Stimulated activated CD8-positive, alpha-beta memory T cell treated with anti-CD3 and anti-CD28 coated beads, Interleukin-4, amount 100 ng/mL, for 4 hours (primary cell): ENCODE measurements at regions not wholly inside any gene's neighbourhood (a gene's known extent, or its start where the extent isn't known, plus 50 kb on each side); places are given as distances from the start of the nearest gene placed in this dataset.
"Not testable (repeated sequence)": the region's sequence is repeated elsewhere in the genome, so short reads cannot be mapped to it uniquely, and the experiment has no call there.

Experiments used
- DNase-seq, 2 donors: peaks; one replicate each; pipeline ENCODE4 v3.0.0-alpha.2; 2020; ENCODE audit warnings: low read depth in 2 of 2, low spot score in 1 of 2

DNA sequence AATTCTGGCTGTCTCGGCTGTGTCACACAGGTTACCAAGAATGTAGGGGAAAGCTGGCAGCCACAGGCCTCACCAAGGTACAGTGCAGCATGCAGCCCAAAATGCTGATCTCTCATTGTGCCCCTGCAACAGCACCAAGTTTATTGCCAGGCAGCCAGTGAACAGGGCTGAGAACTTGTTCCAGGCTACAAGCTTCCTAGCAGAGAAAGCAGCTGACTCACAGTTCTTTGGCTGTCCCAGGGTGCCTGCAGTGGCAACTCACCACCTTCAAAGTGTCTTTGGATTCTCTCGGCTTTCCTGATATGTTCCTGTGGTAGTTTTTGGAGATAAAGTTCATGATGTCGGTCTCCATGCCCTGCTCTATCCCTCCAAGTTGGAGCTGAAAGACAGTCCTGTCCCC, 719.1 kb upstream of the ANO3 start:
- no peak for DNase-seq

DNA sequence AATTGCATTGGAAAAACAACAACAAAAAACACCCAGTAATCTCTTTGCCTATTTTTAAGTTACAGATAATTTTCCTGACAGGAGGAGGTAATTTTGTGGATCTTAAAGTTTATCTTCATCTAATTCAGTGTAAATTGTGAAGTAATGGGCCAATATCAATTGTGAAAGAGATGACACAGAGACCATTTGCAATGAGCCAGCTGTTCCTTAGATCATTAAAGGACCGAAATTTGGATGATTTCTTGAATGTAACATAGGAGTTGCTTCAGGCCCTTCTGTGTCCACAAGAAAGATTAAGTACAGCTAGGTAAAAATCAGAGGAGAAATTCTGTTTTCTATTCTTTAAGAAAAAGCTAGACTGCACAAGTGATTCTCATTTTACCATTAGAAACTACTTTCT, 718.5 kb upstream of the ANO3 start:
- no peak for DNase-seq

DNA sequence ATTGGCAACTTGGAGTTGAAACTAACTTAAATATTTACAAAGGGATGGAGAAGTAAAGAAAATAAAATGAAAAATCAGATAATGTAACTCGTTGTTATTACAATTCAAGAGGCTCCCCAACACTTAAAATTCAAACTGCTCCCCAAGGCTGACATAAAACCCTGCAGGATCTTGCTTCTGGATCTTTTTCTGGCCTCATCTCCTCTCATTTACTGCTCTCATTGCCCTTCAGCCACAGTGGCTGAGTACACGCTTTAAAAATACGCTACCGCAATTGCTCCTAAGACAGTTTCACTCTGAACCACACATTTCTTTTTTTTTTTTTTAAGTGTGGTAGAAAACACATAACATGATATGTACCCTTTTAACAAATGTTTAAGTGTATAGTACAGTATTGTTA, 718.1 kb upstream of the ANO3 start:
- no peak for DNase-seq

DNA sequence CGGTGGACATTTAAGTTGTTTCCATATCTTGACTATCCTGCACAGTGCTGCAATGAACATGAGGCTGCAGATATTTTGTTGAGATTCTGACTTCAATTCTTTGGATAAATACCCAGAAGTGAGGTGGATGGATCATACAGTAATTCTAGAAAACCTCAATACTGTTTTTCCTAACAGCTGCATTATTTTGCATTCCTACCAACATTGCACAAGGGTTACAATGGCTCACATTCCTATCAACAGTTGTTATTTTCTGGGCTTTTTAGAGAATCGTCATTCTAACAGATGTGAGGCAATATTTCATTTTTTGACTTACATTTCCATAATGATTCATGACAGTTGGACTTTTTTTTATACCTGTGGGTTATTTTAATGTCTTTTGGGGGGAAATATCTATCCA, 716.9 kb upstream of the ANO3 start:
- no peak for DNase-seq

DNA sequence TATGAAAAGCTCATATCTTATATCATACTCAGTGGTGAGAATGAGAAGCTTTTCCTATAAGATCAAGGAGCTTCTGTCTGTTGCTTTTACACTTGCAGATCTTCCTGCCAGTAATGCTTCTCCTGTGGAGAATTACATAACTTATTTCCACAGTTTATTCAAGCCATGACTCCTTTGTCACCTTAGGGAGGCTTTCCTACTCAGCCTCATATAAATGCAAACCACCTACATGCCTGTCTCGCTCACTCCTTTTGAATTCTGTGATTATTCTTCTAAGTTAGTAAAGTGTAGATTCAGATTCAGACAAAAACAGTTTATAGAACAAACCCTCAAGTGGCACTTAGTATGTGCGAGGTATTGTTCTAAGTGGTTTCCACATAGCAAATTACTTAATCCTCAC, 716.1 kb upstream of the ANO3 start:
- DNase-seq: no peak

DNA sequence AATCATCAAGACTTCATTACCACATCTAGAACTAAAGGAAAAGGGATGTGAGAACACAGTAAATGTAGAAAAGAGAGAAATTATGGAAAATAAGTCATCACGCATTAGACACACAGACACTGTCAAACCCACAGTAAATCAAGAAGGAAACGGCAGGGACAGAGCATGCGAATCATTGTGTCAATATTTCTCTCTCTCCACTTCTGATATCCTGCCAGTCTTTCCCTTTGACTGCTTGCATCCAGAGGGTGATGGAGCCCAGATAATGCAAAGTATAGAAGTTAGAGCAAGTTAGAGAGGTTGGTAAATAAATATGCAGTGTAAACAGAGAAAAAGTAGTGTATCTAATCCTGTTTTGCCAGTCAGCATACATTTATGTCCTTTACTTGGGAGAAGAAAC, 706.8 kb upstream of the ANO3 start:
- no peak for DNase-seq

DNA sequence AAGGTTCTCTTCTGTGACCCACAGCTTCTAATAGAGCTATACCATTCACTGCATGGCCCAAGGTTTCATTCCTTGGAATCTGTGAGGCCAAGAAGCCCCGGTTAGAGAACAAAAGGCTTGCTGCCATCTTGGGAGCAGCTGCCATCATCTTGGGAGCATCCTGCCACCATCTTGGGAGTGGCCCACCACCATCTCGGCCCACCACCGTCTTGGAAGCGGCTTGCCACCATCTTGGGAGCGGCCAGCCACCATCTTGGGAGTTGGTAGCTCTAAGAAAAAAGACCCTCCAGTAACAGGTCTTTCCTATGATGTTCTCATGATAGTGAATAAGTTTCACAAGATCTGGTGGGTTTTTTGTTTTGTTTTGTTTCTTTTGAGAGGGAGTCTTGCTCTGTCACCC, 703.9 kb upstream of the ANO3 start:
- no peak for DNase-seq

DNA sequence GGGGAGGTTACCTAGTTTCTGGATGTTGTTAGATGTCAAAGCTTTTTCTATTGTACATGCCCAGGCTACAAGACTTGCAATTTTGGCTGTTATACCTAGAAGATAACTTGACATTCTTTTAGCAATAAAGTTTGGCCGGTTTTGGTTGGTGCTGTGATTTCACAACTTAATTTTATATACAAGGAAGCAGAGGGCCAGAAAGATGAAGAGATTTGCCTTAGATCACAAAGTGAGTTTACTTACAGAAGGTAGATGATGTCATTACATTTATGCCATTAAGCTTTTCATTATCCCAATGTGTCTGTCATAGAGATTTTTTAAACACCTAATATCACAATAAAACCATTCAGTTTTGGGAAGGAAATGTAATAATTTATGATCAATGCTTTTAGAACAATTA, 698.7 kb upstream of the ANO3 start:
- no peak for DNase-seq

DNA sequence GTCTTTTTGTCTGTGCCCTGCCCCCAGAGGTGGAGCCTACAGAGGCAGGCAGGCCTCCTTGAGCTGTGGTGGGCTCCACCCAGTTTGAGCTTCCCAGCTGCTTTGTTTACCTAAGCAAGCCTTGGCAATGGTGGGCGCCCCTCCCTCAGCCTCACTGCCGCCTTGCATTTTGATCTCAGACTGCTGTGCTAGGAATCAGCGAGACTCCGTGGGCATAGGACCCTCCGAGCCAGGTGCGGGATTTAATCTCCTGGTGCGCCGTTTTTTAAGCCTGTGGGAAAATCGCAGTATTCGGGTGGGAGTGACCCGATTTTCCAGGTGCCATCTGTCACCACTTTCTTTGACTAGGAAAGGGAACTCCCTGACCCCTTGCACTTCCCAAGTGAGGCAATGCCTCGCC, 682.7 kb upstream of the ANO3 start:
- not testable (repeated sequence) for DNase-seq

DNA sequence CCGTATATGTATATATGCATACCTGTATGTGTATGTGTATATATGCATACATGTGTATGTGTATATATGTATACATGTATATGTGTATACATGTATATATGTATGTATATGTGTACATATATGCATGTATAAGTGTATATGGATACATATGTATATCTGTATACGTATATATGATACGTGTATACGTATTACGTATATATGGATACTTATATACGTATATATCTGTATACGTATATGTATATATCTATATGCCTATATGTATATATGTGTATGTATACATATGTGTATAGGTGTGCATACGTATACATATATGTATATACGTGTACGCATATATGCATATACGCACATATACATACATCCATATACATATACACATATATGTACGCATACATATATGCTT, 681.6 kb upstream of the ANO3 start:
- DNase-seq: no peak

DNA sequence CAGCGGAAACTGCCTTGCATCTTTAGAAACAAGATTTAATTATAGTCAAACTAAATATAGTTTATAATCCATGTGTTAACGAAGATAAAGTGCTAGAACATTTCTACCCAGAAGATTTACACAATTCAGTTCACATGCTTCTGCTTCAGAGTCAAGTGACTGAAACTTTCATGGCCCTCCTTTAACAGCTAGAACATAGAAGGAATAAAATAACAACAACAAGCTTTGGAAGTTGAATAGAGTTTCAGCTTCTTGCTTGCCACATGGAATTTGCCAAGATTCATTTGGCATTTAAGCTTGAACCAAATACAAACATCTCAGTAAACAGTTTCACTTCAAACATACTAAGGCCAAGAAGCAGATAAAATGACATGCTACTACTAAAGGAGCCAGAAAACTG, 676.3 kb upstream of the ANO3 start:
- DNase-seq: no peak

DNA sequence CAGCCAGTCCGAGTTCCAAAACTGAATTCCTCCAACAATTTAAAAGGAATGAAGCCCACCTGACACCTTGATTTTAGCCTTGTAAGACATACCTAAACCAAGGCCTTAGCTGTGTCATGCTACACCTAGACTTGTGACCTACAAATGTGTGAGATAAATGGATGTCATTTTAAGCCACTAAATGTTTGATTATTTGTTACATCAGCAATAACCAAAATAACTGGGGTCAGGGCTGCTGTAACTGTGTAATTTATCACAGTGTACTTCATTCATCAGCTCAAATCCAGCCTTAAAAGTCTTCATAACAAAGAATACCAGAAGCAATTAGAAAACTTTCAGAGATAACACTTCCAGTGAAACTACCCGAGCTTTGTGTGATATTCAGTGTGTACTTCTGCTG, 673.0 kb upstream of the ANO3 start:
- no peak for DNase-seq

DNA sequence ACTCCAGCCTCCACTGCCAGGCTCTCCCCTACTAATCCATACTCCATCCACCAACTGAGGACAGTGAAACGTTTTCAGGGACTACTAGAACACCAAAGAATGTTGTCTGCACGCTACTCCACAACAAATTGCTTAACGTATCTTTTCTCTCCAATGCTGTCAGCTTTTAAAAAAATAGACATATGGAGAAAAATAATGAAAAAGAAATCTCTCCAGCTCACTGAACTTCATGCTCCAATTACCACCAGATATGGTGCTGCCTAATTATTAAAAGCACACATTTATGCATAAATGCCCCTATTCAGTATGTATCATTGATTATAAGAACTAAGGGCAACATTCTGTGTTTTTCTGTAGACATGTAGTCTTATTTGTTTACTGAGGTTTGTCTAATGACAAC, 672.2 kb upstream of the ANO3 start:
- DNase-seq: no peak

DNA sequence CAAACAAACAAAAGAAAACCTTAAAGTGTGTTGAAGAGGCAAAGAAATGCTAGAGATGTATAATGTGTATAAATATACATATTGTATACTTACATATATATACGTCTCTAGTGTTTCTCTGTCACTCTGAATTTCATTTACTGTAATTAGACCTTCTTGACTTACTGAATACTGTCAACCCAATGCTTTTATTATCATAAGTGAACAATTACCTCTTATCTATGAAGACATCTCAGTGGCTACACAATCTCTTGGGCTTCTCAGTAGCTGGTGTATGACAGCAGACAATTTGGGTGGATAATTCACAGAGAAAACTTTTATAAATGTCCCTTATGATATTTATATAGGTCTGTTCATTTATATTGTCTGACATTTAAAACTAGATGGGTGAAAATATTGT, 664.1 kb upstream of the ANO3 start:
- DNase-seq: no peak

DNA sequence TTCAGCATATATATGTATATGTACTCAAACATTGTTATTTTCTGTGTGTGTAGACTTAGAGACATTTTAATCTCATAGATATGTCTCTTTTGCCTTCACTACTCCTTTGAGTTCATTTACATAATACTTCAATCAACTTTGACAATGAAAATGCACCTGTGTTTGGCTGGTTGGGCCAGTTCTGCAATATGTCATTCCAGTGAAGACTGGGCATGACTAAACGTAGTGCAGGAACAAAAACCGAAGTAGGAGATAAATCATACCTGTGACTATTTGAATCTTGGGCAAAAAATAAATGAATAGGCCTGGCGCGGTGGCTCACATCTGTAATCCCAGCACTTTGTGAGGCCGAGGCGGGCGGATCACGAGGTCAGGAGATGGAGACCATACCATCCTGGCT, 640.0 kb upstream of the ANO3 start:
- no peak for DNase-seq

DNA sequence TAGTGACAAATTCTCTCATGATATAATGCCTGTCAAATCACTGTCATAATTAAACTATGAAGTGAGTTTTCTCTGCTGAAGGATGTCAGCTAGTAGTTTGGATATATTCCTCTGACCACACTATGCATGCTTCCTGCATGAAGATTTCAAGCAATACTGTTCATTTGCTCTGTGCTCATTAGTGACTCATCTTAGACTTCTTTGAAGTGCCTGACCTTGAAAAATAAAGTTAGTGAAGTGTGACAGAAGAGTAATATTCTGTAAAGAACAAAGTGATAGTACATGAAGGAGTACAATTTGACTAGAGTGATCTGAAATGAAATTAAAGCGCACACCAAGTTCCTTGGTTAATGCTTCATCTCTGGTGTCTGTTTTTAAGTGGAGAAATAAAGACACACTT, 629.5 kb upstream of the ANO3 start:
- no peak for DNase-seq

DNA sequence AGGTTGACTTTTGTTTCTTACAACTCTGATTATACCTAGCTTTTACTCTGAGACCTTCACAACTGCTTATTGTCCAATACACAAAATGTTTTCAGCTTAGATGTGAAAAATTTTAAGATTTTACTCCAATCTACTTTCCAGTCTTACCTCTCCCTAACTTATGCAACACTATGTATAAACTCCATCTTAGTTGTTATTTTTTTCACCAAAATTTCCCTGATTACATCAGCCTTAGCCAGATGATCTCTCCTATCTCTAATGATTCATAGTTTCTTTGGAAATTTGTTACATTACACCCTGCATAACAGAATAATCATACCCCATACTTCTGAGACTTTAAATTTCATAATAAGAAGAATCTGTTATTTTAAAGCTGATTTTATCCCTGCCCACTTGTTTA, 621.0 kb upstream of the ANO3 start:
- DNase-seq: no peak

DNA sequence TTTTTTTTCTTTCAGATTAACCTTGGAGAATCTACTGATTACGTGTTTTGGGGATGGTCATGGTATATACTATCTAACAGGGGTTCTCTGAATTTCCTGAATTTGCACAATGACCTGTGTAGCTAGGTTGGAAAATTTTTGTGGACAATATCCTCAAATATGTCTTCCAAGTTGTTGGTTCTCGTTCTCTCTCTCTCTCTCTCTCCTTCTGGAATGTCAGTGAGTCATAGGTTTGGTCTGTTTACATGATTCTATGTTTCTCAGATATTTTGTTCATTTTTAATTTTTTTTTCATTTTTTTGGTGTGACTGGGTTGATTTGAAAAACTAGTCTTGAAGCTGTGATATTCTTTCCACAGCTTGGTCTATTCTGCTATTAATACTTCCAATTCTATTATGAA, 604.0 kb upstream of the ANO3 start:
- DNase-seq: no peak

DNA sequence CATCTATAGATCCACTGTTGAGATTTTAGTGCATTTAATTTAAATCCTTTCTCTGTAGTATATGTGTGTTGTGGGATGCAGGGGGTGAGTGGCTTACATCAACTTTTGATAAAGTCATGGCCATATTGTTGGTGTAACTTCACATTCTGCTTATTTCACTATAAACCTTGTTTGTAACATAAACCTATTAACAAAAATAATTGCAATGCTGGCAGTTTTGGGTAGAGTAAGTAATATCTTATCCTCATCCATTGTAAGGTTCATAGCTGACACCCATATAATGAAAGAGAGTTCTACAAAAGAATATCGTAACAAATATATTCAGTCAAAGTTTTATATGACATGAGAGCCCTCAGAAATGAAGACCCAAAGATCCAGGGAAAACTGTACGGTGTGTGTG, 601.7 kb upstream of the ANO3 start:
- DNase-seq: no peak

DNA sequence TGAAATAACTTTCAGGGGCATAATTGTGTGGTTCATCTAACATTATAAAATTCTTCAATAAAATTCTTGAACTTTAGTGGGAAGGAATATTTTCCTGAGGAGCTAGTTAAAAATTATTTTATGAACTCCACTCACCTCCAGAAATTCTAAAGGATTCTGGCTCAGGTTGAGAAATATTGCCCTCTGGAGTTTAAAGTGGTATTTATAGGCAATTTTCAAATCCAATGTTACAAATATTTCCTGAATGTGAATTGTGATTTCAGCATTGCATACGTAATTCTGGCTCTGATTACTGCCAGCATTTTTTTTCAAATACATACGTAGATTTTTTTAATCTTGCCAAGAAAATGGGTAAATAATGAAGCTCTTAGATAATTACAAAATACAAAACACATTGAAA, 598.2 kb upstream of the ANO3 start:
- DNase-seq: no peak

DNA sequence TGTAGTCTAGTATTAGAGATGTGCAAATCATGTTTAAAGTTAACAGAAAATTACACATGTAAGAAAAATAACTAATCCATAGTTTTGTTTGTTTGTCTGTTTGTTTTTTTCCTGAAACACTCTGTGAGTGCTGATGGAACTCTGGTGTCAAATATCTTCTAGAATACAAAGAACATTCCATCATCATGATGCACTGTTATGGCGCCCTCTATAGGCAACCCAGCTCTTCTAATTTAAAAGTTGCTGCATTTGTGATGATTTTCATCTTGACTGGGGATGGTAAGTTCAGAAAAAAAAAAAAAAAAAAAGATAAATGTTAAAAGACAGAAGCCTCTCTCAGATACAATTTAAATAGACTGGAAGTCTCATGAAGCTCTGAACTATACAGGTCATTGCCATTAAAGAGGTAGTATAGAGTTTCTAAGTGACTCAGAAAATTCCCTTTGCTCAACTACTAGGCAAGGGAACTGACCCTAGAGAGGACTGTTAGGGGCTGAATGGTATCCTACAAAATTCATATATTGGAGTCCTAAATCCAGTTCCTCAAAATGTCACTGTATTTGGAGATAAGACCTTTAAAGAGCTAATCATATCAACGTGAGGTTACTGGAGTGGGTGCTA, 597.2 kb upstream of the ANO3 start:
- no peak for DNase-seq

DNA sequence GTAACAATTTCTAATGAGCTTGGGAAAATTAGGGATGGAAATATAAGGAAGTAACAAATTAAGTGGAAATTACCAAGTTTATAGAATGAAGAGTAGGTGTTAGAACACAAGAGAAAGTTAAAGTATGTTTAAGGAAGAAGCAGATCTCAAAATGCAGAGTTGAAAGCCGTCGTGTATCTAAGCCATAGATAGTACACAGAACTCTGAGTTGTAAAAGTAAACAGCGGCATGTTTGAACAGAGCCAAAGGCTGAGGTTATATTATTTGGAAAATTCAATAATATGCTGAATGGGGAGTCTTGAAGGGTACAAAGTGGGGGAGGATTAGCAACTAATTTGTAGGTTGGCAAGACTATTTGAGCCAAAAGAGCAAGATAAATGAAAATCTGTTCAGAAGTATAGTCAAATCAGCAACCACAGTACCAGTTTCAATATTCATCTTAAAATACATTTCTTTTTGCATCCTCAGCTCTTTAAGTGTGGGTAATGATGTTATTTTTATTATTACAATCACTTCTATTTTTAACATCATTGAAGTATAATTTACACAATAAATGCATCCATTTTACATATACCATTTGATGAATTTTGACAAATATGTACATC, 594.8 kb upstream of the ANO3 start:
- DNase-seq: no peak

DNA sequence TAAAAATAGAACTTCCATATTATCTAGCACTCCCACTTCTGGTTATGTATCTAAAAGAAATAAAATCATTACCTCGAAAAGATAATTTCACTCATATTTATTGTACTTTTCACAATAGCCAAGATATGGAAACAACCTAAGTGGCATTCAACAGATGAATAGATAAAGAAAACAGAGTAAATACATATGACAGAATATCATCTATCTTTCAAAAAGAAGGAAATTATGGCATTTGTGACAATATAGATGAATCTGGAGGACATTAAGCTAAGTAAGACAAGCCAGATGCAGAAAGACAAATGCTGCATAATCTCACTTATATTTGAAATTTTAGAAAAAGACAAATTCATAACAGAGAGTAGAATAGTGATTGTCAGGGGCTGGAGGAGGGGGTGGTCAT, 590.0 kb upstream of the ANO3 start:
- DNase-seq: no peak

DNA sequence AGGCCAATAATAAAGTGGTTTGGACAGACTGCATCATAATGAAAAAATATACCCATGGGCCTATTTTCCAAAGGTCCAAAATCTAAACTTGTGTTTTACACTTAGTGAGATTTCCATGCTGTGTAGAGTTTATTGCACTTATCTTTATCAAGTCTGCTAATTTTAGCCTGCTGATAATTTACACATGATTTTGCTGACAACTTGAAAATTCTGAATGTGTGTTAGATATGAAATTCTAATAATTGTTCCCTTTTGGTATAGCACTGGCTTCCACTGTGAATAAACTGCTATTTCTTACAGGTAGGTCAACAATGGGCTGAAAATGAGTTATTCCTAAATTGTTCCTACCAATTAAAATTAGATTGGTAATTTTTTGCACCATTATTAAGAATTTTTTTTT, 589.1 kb upstream of the ANO3 start:
- DNase-seq: no peak
